Fibroblast of the aortic adventitia (primary cell): ENCODE measurements at regions not wholly inside any gene's neighbourhood (a gene's known extent, or its start where the extent isn't known, plus 50 kb on each side); places are given as distances from the start of the nearest gene placed in this dataset.
A peak's percentile ranks its signal among the peaks of the same experiment; 100 is the strongest.

Experiments
- DNase-seq: peaks from one replicate; pipeline ENCODE4 v3.0.0-alpha.2; 2010; ENCODE audit warnings: low read depth
- H3K4me3 ChIP-seq: 2 replicates; pipeline ENCODE4 v1.5.1; 2011; ENCODE audit warnings: low read depth, mild to moderate bottlenecking, control low read depth, low read length, moderate library complexity
- CTCF ChIP-seq: IDR thresholded peaks from 2 replicates; pipeline ENCODE4 v1.5.1; 2011; ENCODE audit warnings: mild to moderate bottlenecking, low read length, control low read depth, inconsistent platforms; ENCODE audit not compliant: insufficient read depth

GRCh38 chr3:44030285-44030684 lies 211.4 kb upstream of the TOPAZ1 start:
- no peak for DNase-seq

DNA sequence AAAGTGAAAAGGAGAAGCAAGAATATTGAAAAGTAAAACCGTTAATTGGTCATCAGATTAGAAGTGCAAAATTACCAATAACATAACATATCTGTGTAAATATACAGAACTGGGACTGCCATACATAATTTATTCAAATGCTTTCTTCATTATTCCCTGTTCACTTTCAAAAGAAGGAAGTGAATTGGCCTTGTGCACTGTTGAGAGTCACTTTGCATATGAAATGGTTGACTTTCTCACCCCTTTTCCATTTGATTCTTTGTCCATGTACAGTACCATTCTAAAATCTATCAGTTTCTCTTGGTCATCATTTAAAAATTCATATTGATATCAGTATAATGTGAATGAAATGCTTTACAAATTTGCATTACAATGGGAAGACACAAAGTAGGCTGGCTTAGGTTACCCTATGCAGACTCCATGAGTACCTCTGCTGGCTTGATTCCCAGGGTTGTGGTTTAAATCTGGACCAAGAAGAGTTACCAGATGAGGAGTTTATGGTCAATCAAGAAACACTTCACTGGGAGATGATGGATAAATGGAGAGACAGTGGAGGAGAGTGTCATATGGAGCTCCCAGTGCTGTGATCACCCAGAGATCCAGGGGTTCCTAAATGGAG lies 210.9 kb upstream of the TOPAZ1 start:
- no peak for TF ChIP-seq CTCF
- DNase-seq = peak; percentile 52
- no peak overlapping the region for H3K4me3 ChIP-seq

More at GRCh38 chr3:44030285-44030684, 211.4 kb upstream of the TOPAZ1 start:
- no peak overlapping the region for H3K4me3 ChIP-seq
- no peak for TF ChIP-seq CTCF

DNA sequence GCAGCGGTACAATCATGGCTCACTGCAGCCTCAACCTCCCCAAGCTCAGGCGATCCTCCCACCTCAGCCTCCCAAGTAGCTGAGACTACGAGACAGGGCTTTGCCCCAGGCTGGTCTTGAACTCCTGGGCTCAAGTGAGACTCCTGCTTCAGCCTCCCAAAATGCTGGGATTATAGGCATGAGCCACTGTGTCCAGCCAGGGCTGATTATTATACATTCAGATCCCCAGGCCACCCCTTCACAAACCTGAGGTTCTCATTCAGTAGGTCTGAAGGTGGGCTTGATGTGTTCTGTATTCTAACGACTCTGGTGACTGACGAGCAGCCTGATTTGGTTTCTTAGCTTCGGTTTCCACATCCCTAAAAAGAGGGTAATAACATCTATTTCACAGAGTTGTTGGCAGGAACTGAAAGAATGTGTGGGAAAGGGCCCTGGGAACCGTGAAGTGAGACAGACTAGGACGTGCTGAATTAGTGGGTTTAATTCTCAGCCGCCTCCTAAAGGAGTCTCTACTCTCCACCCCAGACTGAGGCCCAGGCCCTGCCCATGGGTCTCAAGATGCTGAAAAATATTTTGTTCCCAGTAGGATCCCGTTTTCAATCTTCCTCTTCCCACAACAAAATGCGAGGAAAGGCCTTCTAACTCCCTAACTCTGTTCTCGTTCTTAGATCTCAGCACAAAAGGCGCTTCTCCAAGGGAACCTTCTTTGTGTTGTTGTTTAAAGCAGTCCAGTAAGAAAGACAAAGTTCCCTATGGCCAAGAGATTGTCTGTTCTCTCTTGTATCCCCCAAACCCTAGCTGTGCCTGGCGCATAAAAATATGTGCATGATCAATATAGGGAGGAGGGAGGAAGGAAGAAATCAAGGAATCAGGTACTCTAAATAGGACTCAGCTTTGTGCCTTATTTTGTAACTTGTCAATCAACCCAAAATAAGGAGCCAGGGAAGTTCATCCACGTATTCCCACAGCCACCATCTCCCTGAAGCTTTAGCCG lies 210.0 kb upstream of the TOPAZ1 start:
- peak; percentile 22 for DNase-seq
- no peak for TF ChIP-seq CTCF
- H3K4me3 ChIP-seq = no peak overlapping the region

- DNase-seq = no peak
- TF ChIP-seq CTCF = no peak
- H3K4me3 ChIP-seq = no peak overlapping the region
Observed at GRCh38 chr3:44032487-44032886, 209.2 kb upstream of the TOPAZ1 start.

DNA sequence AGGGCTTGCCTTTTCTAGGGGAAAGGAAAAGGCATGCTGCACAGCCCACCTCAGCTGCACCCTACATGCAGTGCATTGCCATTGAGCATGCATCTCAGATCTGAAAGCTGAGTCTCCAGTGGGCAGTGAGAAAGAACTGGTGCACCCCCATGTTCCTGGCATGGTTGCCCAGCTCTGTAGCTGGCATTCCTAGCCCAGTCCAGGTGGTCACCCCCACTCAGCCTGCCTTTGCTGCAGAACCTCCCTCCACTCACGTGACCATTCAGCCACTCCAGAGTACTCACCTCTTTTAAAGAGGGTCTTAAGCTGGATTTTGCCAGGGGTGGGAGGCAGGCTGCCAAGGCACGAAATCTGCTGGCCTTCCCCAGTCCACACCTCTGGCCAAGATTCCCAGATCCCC lies 208.6 kb upstream of the TOPAZ1 start:
- TF ChIP-seq CTCF = no peak
- no peak overlapping the region for H3K4me3 ChIP-seq
- no peak for DNase-seq

- TF ChIP-seq CTCF = no peak
- DNase-seq = no peak
- no peak overlapping the region for H3K4me3 ChIP-seq
Observed at GRCh38 chr3:44036850-44037249, 204.8 kb upstream of the TOPAZ1 start.
